GM06990 (cell line): ENCODE measurements at regions not wholly inside any gene's neighbourhood (a gene's known extent, or its start where the extent isn't known, plus 50 kb on each side); places are given as distances from the start of the nearest gene placed in this dataset.

Experiments
- DNase-seq: peaks from one replicate; pipeline ENCODE4 v3.0.0-alpha.2; 2011; ENCODE audit not compliant: insufficient read length; ENCODE audit errors: extremely low read depth
- H3K27me3 ChIP-seq: replicated peaks from 2 replicates; pipeline ENCODE4 v1.6.0; 2011; ENCODE audit warnings: low read length; ENCODE audit not compliant: control insufficient read depth, insufficient read depth
- H3K36me3 ChIP-seq: 2 replicates; pipeline ENCODE4 v1.5.1; 2011; ENCODE audit warnings: low read length; ENCODE audit not compliant: control insufficient read depth, insufficient read depth
- H3K4me3 ChIP-seq: replicated peaks from 2 replicates; pipeline ENCODE4 v1.5.1; 2011; ENCODE audit warnings: low read depth, mild to moderate bottlenecking, control low read depth, low read length
- TF ChIP-seq, protein P1 (sequence below): IDR thresholded peaks from 2 replicates; pipeline ENCODE4 v1.5.1; 2011; ENCODE audit warnings: low read length, control low read depth, mild to moderate bottlenecking, inconsistent platforms; ENCODE audit not compliant: insufficient read depth, poor library complexity, severe bottlenecking

- Histone ChIP-seq H3K4me3 (no peak overlapping the region), H3K36me3 (no peaks in the 10 kb centered on the region), H3K27me3 (no peaks in the 10 kb centered on the region; the same call in 1 of the 2 replicates)
- TF ChIP-seq, protein P1, sequence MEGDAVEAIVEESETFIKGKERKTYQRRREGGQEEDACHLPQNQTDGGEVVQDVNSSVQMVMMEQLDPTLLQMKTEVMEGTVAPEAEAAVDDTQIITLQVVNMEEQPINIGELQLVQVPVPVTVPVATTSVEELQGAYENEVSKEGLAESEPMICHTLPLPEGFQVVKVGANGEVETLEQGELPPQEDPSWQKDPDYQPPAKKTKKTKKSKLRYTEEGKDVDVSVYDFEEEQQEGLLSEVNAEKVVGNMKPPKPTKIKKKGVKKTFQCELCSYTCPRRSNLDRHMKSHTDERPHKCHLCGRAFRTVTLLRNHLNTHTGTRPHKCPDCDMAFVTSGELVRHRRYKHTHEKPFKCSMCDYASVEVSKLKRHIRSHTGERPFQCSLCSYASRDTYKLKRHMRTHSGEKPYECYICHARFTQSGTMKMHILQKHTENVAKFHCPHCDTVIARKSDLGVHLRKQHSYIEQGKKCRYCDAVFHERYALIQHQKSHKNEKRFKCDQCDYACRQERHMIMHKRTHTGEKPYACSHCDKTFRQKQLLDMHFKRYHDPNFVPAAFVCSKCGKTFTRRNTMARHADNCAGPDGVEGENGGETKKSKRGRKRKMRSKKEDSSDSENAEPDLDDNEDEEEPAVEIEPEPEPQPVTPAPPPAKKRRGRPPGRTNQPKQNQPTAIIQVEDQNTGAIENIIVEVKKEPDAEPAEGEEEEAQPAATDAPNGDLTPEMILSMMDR: no peak
- no peak for DNase-seq
Measured at GRCh38 chr2:237262838-237263771, 150.9 kb downstream of the COL6A3 start.

DNA sequence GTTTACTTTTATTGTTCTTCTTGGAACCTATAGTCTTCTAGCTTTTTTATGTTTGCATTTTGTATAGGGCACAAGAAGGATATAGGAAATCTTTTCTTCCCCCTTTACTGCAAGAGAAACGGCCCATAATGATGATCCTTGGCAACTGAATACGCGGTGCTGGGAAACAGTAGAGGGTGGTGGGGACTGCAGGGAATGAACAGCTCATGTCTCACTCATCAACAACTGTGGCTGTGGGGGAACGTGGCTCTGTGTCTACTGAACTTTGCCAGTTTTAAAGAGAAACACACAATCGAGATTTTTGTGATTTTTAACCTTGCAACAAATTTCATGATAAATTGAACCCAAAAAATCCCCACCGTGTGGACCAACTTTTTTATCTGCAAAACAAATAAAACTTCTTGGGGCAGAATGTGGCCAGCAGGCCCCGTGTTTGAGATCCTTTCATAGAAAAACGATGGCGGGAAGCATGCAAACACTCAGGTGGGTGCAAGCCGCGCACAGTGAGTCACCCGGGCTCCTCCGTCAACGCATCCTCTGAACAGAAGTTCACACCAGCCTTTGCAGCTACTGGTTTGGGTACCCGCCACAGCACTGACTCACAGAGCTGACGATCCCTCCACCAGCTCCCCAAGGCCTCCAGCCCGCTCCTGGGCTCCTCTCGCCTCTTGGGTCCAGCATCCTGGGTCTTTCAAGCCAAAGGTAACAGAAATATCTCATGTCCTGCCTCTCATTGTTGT, 149.3 kb downstream of the COL6A3 start:
- Histone ChIP-seq H3K27me3 (no peaks in the 10 kb centered on the region; the same call in 1 of the 2 replicates), H3K36me3 (no peaks in the 10 kb centered on the region), H3K4me3 (no peak overlapping the region)
- TF ChIP-seq, protein P1: no peak
- no peak for DNase-seq

- H3K27me3 ChIP-seq: no peaks in the 10 kb centered on the region; the same call in none of the 2 replicates
- H3K4me3 ChIP-seq: no peak overlapping the region
- no peaks in the 10 kb centered on the region for H3K36me3 ChIP-seq
- DNase-seq: no peak
- TF ChIP-seq, protein P1: no peak
Measured at GRCh38 chr2:237268004-237268708, 145.8 kb downstream of the COL6A3 start.

- H3K36me3 ChIP-seq: no peaks in the 10 kb centered on the region
- no peak overlapping the region for H3K4me3 ChIP-seq
- no peak for DNase-seq
- no peaks in the 10 kb centered on the region; the same call in none of the 2 replicates for H3K27me3 ChIP-seq
- TF ChIP-seq, protein P1: no peak
Measured at GRCh38 chr2:237269138-237269875, 144.7 kb downstream of the COL6A3 start.

- TF ChIP-seq, protein P1: no peak
- Histone ChIP-seq H3K27me3 (no peaks in the 10 kb centered on the region; the same call in none of the 2 replicates), H3K4me3 (no peak overlapping the region), H3K36me3 (no peaks in the 10 kb centered on the region)
- no peak for DNase-seq
Measured at GRCh38 chr2:237270520-237270919, 143.4 kb downstream of the COL6A3 start.
